Esophagus muscularis mucosa (tissue), 4 donors: ENCODE measurements at regions not wholly inside any gene's neighbourhood (a gene's known extent, or its start where the extent isn't known, plus 50 kb on each side); places are given as distances from the start of the nearest gene placed in this dataset.

Source experiments
- CTCF ChIP-seq, 3 experiments: fragments of 200-600 bp in 2 of 3; fragments of 450-650 bp in 1 of 3; sonication (generic) in 2 of 3; IDR thresholded peaks; one replicate each; pipeline ENCODE4 v1.5.1; 2017 to 2019; ENCODE audit warnings: antibody characterized with exemption in 3 of 3, mild to moderate bottlenecking in 2 of 3, moderate library complexity in 1 of 3
- EP300 ChIP-seq: sonication (generic); formaldehyde crosslinking; IDR thresholded peaks from one replicate; pipeline ENCODE4 v1.6.1; 2017; ENCODE audit warnings: antibody characterized with exemption
- POLR2A ChIP-seq: fragments of 450-650 bp; IDR thresholded peaks from one replicate; pipeline ENCODE4 v1.6.1; 2017; ENCODE audit warnings: antibody characterized with exemption, moderate library complexity, mild to moderate bottlenecking, low read depth
- POLR2AphosphoS5 ChIP-seq, 2 donors: sonication (generic); formaldehyde crosslinking; IDR thresholded peaks; one replicate each; pipeline ENCODE4 v1.6.1; 2017; ENCODE audit warnings: antibody characterized with exemption in 2 of 2

- TF ChIP-seq CTCF (IDR thresholded peaks at IDR 0.05) (no peak), POLR2A (no peak), EP300 (no peak), POLR2AphosphoS5 (IDR thresholded peaks at IDR 0.05) (no peak)
Measured at GRCh38 chr12:82225871-82226270, 132.3 kb downstream of the CCDC59 start.
